SH-SY5Y (cell line): ENCODE measurements at regions not wholly inside any gene's neighbourhood (a gene's known extent, or its start where the extent isn't known, plus 50 kb on each side); places are given as distances from the start of the nearest gene placed in this dataset.
A peak's percentile ranks its signal among the peaks of the same experiment; 100 is the strongest.

Experiments used
- GATA2 ChIP-seq: IDR thresholded peaks from 2 replicates; pipeline ENCODE4 v1.6.1; 2011; ENCODE audit warnings: mild to moderate bottlenecking, low read depth, low read length
- GATA3 ChIP-seq: IDR thresholded peaks from 2 replicates; pipeline ENCODE4 v1.6.1; 2011; ENCODE audit warnings: low read depth, mild to moderate bottlenecking, low read length, moderate library complexity

- TF ChIP-seq GATA2 (peak; percentile 78), GATA3 (peak; percentile 62)
Observed at GRCh38 chr1:209063767-209064659, 519.5 kb upstream of the CAMK1G start.
